ENCODE measurements at regions not wholly inside any gene's neighbourhood (a gene's known extent, or its start where the extent isn't known, plus 50 kb on each side); places are given as distances from the start of the nearest gene placed in this dataset.
"Not testable (repeated sequence)": the region's sequence is repeated elsewhere in the genome, so short reads cannot be mapped to it uniquely, and the experiment has no call there.

DNA sequence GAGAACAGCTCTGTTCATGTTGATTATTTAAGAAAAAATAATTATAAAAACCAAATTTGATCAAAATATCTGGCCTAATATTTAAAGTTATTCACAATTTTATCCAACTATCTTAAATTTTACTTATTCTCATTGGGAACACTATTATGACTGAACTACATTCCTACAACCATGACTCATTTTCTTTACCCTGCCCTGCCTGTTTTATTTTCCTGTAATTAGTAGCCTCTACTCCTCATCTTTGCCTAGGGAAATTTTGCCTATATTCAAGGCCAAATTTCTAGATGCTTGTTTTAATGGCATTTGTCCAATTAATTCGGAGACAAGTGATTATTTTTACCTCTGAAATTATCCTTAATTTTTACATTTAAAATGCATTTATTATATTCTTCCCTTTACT is 289.7 kb upstream of the TMEM229A start:
- no peak for DNase-seq

DNA sequence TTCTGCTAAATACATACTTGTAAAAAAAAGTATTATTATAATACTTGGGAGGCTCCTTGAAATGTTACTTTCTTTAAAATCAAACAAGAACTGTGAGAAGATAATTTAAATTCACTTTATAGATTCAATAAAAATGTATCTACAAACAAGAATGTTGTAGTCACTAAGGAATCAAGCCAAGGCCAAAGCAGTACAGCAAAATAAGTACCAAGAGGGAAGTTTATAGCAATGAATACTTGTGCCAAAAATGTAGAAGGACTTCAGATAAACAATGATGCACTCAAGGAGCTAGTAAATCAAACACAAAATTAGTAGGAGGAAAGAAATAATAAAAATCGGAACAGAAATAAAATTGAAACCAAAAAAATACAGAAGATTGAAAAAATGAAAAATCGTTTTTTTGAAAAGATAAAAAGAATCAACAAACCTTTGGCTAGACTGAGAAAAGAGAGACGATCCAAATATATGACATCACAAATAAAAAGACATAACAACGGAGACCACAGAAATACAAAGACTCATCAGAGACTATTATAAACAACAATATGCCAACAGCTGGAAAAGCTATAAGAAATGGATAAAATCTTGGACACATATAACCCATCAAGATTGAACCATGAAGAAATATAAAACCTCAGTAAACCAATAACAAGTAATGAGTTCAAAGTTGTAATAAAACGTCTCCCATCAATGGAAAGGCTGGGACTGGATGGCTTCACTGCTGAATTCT is 286.0 kb upstream of the TMEM229A start:
- no peak for DNase-seq

DNA sequence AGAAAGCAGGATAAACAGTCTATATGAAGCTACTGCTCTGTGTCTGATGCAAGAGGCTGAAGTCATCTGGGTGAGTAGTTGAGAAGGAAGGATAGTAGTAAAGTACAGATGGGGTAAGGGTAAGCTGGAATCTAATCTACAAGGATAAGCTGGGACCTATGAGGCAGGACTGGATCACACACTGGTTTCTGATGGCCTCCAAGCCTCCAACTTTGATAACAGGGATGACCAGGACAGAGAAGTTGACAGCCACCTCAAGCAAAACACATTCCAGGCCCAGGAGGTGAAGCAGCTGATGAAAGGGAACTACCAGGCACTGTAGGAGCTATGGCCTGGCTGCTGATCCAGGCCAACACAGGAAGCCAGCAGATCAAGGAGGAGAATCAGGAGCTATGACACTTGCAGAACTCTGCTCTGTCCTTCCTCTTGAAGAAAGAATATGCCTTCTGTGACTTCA is 278.1 kb upstream of the TMEM229A start:
- no peak for DNase-seq

DNA sequence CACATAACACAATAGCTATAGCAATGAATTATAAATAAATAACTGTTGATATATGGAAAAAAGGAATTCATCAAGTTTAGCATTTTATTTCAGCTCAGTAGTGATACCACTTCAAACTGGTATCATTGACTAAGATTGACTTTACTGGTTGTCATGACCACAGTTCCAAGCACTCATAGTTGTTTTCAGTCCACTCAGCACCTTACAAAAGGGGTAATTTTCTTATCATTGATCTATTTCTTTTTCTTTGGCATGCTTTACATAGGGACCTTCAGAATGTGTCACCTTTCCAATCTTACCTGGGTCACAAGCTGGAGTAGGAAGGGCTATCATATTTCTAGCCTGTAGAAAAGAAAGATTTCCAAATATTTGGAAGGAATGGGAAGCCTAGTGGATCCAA is 275.5 kb upstream of the TMEM229A start:
- no peak for DNase-seq

DNA sequence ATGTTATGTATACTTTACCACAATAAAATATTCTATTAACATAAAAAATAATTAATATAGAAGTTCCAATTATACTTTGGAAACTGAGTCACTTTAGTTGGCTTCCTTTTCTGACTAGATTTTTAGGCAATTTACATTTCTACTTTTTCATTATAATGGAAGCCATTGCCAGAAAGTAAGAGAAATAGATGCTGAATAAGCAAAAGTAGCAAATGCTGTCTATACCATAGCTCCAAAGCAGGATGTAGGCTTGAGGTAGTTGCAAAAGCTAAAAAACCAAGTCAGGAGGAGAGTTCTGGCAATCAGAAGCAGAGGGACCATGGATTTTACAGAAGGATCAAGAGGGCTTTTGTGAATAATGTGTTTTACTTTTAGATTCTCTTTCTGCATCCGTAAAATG is 262.4 kb upstream of the TMEM229A start:
- DNase-seq = no peak

DNA sequence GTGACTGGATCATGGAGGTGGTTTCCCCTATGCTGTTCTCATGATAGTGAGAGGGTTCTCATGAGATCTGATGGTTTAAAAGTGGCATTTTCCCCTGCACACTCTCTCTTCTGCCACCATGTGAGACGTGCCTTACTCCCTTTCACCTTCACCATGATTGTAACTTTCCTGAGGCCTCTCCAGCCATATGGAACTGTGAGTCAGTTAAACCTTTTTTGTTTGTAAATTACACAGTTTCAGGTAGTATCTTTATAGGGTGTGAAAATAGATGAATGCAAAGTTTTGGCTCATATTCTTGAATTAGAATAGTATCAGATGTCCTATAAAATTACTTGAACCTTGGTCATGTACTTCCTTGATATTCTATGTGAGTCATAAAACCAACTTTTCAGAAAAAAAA is 252.1 kb upstream of the TMEM229A start:
- DNase-seq = no peak

DNA sequence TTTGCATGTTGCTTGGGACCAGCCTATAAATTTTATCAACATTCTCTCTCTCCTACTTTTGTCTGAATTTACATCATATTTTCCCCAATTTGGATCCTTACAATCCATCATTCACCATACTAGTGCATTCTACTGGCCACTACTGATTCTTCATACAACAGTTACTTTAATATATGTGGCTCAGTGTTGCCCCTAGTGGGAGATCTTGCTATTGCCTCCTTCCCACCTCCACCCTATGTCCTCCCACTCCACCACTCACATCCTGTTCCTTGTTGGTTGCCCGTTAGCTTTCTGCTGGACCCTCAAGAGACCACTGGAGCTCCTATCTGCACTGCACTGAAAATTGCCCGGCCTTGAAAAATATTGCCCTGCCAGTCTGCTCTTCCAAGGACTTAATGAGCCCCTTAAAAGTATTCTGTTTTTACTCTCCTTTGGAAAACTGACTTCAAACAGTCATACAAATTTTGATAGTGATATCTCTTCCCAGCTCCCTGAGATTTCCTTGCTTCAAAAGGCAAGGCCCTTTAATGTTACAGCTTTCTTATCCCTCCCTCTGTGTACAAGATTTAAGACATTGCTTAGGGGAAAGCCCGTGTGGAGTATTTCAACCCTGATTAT is 243.2 kb upstream of the TMEM229A start:
- no peak for DNase-seq

DNA sequence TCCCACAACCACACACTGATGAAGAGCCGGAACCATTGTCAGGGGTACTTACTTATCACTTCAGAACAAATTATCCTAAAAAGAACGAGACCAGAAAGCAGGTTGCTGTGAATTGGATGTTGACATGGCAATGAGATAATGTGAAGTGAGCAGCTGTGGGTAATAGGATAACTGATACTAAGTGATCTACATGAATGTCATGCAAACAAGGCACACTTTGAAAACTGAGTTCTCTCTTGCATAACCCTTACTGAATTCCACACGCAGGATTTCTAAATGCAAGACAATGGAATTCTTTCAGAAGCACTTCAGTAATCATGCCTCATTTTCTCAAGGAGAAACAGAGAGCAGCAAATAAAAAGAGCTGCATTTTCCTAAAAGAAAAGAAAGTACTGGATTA is 242.5 kb upstream of the TMEM229A start:
- no peak for DNase-seq

DNA sequence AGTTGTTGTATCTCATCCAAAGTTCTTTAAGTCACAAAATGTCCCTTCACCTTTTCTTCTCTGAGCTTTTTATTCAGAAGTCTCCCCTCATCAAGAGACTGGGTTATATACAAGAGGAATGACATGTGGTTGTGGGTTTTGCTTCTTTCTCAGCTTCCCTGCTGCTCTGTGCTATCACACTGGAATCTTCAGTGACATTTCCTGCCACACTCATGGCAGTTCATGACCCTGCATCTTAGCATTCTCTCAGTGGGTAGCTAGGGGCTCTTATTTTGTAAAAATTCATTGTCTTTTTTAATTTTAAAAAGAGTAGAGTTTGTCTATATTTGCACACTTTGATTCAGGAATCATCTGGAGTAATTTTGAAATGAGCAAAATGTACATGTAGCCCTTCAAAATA is 236.9 kb upstream of the TMEM229A start:
- no peak for DNase-seq

DNA sequence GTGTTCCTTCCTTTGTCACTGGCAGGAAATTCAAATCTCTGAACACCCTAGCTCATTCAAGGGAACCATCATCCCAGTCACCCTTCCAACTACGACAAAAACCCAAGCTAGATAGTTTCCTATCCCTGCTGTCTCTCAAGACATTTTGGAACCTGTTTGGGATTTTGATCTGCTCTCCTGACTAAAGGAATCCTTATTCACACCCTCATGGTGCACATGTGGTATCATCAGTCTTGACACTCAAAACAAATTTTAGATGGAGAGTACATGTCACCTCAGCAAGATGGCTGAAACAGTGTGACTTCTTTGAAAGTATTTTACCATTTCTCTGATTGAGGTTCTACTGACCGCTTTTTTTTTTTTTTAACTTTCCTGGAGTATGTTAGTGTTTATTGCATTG is 234.3 kb upstream of the TMEM229A start:
- DNase-seq = no peak

DNA sequence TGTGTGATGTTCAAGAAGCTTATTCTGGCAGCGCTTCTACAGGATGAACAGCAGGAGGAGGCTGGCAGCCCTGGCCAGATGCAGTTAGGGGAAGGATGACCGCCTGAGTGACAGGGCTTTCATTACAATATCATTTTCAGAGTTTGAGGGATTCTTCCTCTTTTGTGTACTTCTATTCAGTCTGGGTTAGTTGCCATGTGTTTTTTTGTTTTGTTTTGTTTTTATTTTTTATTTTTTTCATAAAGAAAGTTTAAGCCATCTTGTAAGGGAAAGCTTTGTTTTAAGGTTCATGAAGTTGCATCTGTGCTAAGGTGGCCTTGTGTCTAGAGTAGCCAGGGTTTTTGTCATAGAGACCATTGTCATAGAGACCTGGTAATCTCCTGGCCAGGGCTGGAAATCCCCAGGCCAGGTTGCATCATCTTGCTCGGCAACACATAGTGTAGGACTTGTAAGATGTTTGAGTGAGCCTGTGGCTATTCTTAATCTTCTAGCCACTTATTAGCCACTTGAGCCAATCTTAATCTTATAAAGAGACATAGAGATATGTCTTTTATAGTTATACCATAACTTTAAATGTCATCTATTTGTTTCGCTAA is 230.5 kb upstream of the TMEM229A start:
- no peak for DNase-seq

DNA sequence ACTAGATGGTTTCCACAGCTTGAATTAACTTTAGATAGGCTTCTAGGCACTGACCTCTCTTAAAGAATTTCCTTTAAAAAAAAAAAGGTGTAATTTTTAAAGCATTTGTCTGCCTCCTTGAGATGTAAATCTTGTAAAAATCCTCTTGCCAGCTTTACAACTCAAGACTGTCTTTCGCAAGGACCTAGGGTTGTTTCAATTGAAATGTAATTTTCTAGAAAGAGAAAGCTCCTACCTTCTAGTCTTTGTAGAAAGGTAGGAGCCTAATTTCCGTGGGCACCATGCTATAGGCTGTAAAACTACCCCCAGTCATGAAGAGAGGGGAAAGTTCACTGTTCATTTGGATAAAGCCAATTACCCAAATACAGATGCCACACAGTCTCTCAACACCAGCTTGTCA is 228.8 kb upstream of the TMEM229A start:
- no peak for DNase-seq

DNA sequence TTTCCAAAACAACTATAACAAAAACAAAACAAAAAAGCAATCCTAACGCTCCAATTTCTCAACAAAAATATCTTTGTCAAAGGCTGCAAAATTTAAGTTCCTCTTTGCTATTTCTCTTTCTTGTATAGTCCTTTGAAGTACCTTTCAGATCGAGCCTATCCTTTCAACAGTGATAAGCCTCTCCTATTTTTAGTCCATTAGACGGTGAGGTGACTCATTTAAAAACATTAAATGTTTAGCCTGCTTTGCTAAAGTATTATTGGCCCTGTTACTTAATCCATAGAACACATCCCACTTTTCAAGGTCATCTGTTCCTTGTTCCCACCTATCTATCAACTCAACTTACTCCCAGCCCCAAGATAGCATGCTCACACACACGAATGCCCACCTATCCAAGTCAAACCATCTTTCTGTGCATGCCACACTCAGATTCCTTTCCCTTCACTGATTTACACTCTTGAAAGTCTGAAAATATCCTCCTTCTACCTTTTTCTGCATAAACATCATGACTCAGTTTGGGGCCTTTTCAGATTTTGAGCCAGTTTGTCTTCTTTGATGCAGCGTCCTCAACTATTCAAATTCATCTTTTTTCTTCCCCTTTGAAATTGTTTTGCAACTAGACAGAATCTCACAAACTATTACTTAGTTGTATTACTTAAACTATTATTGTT is 224.9 kb upstream of the TMEM229A start:
- no peak for DNase-seq

DNA sequence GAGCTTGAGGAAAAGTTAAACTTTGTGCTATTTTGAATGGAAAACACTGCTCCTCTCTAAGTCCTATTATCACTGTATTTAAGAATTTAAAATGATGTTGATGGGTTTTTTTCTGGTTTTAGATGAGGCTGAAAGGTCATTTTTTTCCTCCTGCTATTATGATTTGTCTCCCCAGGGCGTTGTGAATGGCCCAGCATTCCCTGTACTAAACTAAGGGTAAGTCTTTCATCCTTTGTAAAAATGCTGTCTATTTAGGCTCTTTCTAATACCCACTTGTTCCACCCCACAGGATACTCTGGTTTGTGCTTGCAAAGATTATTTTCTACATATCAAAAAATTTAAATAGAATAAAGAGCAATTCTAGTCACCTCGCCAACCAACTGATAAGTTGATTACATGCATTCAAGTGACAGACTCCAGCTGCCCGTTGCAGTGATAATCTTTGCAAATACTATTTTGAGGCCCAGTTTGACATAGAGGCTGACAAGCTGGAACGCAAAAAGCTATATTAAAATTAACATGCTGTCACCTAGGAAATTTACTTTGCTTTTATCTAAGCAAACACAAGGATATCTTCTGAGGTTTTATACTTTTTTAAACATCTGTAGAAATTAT is 222.3 kb upstream of the TMEM229A start:
- DNase-seq = no peak

DNA sequence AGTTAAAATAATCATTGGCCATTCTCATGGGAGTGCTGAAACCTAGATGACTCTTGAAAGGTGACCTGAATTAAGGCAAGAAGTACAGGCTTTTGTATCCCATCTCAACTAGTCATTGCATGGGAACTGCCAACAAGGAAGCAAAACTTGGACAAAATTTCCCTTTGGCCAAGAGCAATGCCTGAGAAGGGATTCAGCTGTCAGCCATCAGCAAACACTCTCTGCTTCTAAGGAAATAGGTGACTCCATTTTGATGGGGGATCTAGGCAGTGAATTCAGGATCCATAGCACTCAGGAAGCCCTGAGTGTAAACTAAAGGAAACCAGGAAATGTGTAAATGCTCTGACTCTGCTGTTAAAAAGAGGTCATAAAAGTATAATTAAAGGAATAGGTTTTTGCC is 221.5 kb upstream of the TMEM229A start:
- DNase-seq = no peak

DNA sequence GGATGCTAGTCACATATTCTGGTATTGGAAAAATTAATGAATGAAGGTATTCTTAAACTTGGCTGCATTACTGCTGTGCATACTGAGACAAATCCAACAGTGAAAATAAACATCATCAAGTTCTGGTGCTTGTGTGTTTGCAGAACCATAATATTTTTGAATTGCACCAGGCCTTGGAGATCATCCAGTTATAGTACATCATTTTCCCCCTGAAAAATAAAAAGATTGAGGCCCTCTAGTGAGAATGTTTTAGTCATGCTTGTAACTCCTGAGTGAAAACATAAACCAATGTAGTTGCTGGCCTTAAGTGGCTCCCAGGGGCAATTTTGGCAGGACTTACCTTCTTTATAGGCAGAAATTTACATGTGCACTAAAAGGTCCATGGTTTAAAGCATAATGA is 218.8 kb upstream of the TMEM229A start:
- no peak for DNase-seq

DNA sequence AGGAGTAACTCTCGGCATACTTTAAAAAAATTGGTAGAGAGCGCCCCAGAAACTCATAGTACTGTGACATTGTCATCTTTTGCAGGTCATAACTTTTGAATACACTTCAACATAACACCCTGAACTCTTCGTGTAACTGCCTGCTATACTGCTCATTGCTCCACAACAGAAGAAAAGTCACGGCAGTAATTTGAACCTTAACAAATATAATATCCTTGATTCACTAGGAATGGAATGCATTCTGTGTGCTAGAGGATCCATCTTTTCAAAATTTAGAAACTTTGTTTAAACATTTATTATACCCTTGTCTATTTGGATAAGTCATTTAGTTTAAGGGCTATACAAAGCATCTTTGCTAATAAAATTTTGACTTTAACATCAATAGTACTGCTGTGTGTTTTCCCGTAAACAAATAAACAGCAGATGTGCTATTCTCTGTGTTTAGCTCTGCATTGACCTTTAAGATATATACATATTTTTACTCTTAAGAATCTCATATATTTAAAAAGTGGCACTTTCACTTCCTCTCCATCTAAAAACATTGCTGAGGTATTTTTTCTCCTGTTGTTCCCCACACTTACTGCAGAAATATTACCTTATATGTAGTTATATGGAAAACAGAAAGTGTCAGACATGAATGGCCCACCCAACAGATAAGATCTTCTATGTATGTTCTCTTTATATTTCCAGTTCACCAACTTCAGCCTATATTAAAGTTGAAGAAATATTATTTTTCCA is 217.6 kb upstream of the TMEM229A start:
- DNase-seq = no peak

DNA sequence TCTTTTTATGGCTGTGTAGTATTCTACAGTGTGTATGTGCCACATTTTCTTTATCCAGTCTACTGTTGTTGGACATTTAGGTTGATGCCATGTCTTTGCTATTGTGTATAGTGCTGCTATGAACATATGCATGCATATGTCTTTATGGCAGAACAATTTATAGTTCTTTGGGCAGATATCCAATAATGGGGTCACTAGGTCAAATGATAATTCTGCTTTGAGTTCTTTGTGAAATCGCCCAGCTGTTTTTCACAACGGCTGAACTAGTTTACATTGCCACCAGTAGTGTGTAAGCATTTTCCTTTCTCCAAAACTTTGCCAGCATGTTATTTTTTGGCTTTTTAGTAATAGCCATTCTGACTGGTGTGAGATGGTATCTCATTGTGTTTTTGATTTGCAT is 214.8 kb upstream of the TMEM229A start:
- no peak for DNase-seq

DNA sequence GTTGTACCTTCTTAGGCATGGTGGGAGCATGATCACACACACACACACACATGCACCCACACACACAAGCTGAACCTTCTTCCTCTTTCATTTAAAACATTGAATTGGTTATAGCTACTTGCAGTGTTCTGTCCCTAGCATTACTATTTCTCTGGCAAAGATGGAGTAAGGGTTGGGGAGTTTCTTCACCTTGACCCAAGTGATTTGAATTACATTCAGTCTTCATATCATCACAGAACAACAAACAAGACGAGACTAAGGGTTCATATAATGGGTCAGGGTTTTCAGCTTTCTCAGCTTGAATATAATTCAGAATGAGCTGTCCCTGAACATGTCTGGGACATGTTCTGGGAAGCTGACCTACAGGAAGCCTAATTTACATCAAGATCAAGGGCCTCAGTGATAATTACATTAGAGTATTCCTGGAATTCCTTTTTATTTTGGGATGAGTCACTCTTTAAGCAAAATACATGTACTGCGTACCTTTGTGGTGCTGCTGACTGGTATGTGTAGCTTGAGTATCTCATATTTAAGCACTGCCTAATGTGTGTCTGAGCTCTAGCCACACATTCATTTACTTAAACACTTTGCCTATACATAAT is 213.5 kb upstream of the TMEM229A start:
- DNase-seq = no peak

DNA sequence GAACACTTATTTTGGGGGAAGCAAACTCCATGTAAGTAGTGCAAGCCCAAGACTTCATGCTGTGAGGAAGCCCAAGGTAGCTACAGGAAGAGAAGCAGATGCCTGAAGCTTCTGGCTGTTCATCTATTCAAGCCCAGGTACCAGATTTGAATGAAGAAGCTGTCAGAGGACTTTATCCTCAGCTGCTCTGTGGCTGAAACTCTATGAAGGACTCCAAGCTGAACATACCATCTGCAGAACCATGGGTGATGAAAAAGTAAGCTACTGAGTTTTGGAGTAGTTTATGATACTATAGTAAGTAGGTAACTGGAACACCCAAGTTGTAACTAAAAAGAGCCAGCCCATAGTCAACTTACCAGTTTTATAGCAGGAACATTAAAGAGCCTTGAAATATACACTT is 211.6 kb upstream of the TMEM229A start:
- not testable (repeated sequence) for DNase-seq

DNA sequence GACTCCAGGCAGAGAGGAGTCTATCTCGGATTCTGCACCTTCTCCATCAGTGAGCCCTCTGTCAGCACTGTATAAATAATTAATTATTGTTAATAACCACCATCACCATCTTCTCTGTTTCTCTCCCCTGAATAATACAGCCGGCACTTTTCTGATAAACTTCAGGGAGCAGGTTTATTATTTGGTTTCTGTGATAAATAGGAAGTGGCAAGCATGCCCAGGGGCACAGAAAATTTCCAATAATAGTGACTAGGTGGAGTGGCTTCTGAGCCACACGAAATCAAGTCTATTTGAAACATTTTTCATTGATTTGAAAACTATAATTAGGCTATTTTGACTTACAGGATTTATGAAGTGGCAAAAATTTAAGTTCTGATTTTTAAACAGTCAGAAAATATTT is 186.8 kb upstream of the TMEM229A start:
- DNase-seq = no peak

DNA sequence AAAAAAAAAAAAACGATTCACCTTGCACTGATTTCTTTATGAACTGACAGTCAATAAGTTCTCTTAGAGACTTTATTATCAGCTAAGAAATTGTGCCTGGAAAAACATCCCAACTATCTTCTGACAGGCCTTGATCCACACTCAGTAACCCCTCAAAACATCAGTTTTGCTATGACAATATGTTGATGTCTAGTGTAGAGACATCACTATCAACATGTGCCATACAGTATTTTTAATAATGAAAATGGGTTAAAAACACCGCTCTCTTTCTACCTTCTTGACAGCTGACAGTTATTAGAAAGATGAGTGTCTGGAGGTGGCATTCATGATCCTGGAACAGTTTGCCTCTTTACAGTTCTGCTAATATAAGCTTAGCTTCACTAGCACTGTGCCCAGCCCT is 175.8 kb upstream of the TMEM229A start:
- DNase-seq = no peak
